Pancreas (tissue), 10 donors: ENCODE measurements at regions not wholly inside any gene's neighbourhood (a gene's known extent, or its start where the extent isn't known, plus 50 kb on each side); places are given as distances from the start of the nearest gene placed in this dataset.

Experiments
- ATAC-seq, 4 donors: fragments of 200-7000 bp; cut with Tn5 transposase; one replicate each; pipeline versions ENCODE4 v1.8.0 to v1.9.1; 2020; ENCODE audit warnings: mild to moderate bottlenecking in 4 of 4, moderate library complexity in 4 of 4
- DNase-seq, 6 donors: peaks; one replicate each; pipeline ENCODE4 v3.0.0-alpha.2; 2020
- FAIRE-seq: peaks from 2 replicates; lab custom pipeline; 2012; peaks lifted over from hg19 to GRCh38; lab: Jason Lieb, UNC
- H3K27ac ChIP-seq, 4 donors: fragments of 200-600 bp; sonication (generic); 1 replicate in 3 of 4; 2 replicates in 1 of 4; pipeline versions ENCODE4 v1.5.0 to v1.8.0; 2020
- H3K27me3 ChIP-seq, 4 donors: fragments of 200-600 bp; one replicate each; pipeline ENCODE4 v1.8.0; 2021
- H3K36me3 ChIP-seq, 3 donors: fragments of 200-600 bp; sonication (generic) in 1 of 3; one replicate each; pipeline versions ENCODE4 v1.5.0 to v1.8.0; 2020 to 2021
- H3K4me1 ChIP-seq, 3 donors: fragments of 200-600 bp; one replicate each; pipeline ENCODE4 v1.8.0; 2021
- H3K4me3 ChIP-seq, 4 donors: fragments of 200-600 bp; sonication (generic) in 2 of 4; one replicate each; pipeline versions ENCODE4 v1.5.0 to v1.8.0; 2020 to 2021
- H3K9me3 ChIP-seq, 4 donors: fragments of 200-600 bp; one replicate each; pipeline ENCODE4 v1.8.0; 2021
- WGBS, 2 donors: extraction: QIAGEN DNeasy Blood & Tissue Kit; methylation state at CpG; one replicate each; pipeline ENCODE4 v1.1.7; 2013; 5-methylcytosine and 5-hydroxymethylcytosine counted together
- intact Hi-C, 3 donors: fragments of 100-400 bp; cut with DNase I; formaldehyde crosslinking; loops; one replicate each; pipeline versions ENCODE4 v1.11.1 to v1.14.2; 2022
- TF ChIP-seq, protein P1 (sequence below), 4 donors: fragments of 200-600 bp; sonication (generic) in 3 of 4; IDR thresholded peaks; one replicate each; pipeline versions ENCODE4 v1.5.0 to v1.8.0; 2021; ENCODE audit warnings: antibody characterized with exemption in 4 of 4
- donor health status: healthy with polysubstance abuse.
- donor health status: DM: no; HTN: no; CAD: no; lungs with moderate emphysema.
- donor health status: DM: no; HTN: no; CAD: no.
- donor health status: control.
- donor health status: control.
- donor health status: Bipolar disorder and iron deficiency.
- donor health status: DM: yes; HTN: yes; CAD: no.
- donor health status: DM: no; HTN: no; CAD: no.
- donor health status: DM: no; HTN: no; CAD: no.
- donor health status: DM: yes; HTN: yes; CAD: no.

DNA sequence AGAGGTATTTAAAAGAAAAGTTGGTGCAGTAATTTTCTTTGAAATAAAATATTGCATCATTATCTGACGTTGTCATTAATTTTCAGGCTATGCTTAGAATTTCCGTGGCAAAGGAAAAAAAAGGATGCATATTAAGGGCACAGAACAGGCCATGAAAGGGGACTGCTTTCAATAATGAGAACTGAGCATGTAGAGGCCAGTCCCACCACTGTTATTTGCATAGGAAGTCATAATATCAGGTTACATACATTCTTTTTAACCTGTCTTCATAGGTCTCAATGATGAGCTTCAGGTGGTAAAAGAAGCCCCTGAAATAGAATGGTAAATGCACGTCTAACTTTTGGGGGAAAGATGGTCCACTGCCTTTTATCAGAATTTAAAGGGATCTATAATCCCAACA, 272.1 kb upstream of the ALCAM start:
- FAIRE-seq (no peak), DNase-seq (no peak)
- 50 to 68% methylated on average over 3 of the region's 3 CpGs for WGBS, 2 donors

DNA sequence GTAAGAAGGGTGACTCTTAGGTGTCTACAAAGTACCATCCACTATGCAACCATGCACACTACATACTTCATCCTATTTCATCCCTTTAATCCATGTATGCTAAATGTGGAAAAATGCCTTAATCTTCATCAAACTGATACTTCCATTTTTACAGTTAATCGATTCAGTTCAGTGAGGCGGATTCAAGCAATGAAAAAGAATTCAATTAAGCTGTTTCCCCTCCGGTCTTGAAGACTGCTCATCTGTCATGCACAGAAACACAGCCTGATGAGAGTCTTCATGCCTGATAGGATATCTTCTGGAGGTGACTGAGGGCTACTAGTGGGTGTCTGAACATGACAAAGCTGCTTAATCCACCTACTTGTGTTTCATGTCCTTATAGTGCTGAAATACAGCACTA, 270.6 kb upstream of the ALCAM start:
- no peaks in the 10 kb centered on the region for H3K27me3 ChIP-seq
- intact Hi-C loops: no loop called here
- FAIRE-seq (no peak), DNase-seq (no peak), ATAC-seq (no peak)
- H3K9me3 ChIP-seq: no peaks in the 10 kb centered on the region
- H3K36me3 ChIP-seq: no peaks in the 10 kb centered on the region
- H3K4me3 ChIP-seq: no peak overlapping the region
- no peak overlapping the region for H3K27ac ChIP-seq
- H3K4me1 ChIP-seq: no peaks in the 10 kb centered on the region
- TF ChIP-seq, protein P1, sequence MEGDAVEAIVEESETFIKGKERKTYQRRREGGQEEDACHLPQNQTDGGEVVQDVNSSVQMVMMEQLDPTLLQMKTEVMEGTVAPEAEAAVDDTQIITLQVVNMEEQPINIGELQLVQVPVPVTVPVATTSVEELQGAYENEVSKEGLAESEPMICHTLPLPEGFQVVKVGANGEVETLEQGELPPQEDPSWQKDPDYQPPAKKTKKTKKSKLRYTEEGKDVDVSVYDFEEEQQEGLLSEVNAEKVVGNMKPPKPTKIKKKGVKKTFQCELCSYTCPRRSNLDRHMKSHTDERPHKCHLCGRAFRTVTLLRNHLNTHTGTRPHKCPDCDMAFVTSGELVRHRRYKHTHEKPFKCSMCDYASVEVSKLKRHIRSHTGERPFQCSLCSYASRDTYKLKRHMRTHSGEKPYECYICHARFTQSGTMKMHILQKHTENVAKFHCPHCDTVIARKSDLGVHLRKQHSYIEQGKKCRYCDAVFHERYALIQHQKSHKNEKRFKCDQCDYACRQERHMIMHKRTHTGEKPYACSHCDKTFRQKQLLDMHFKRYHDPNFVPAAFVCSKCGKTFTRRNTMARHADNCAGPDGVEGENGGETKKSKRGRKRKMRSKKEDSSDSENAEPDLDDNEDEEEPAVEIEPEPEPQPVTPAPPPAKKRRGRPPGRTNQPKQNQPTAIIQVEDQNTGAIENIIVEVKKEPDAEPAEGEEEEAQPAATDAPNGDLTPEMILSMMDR (IDR thresholded peaks at IDR 0.05): no peak
- WGBS, 2 donors: 85 to 88% methylated on average over 3 of the region's 3 CpGs

More for the DNA sequence above, 272.1 kb upstream of the ALCAM start:
- H3K36me3 ChIP-seq: no peaks in the 10 kb centered on the region
- intact Hi-C loops: no loop called here
- TF ChIP-seq, protein P1 (IDR thresholded peaks at IDR 0.05): no peak
- no peak overlapping the region for H3K4me3 ChIP-seq
- H3K4me1 ChIP-seq: no peaks in the 10 kb centered on the region
- ATAC-seq: no peak
- no peak overlapping the region for H3K27ac ChIP-seq
- H3K27me3 ChIP-seq: no peaks in the 10 kb centered on the region
- H3K9me3 ChIP-seq: no peaks in the 10 kb centered on the region

DNA sequence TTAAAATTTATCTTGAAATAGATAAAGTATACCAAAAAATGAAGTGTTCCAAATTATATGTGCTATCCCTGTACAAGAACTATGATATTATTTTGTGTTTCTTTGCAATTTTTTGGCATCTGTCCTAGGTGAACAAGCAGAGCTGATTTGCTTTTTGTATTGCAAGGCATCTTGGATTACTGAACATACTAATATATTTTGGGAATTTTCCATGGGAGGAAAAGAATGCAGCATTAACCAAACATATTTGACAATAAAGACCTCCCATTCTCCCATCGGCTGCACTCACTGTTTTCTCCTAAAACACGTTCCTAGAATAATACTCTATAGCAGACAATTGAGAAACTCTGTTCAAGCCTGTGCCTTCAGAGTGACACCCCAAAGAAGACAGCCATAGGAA, 265.1 kb upstream of the ALCAM start:
- no peak for FAIRE-seq
- Histone ChIP-seq H3K36me3 (no peaks in the 10 kb centered on the region), H3K9me3 (no peaks in the 10 kb centered on the region), H3K27ac (no peak overlapping the region), H3K4me3 (no peak overlapping the region), H3K4me1 (no peaks in the 10 kb centered on the region), H3K27me3 (no peaks in the 10 kb centered on the region)
- intact Hi-C loops: no loop called here
- no peak for ATAC-seq
- DNase-seq: no peak
- TF ChIP-seq, protein P1 (IDR thresholded peaks at IDR 0.05): no peak
- WGBS, 2 donors: 81 to 85% methylated on average over 2 of the region's 2 CpGs

DNA sequence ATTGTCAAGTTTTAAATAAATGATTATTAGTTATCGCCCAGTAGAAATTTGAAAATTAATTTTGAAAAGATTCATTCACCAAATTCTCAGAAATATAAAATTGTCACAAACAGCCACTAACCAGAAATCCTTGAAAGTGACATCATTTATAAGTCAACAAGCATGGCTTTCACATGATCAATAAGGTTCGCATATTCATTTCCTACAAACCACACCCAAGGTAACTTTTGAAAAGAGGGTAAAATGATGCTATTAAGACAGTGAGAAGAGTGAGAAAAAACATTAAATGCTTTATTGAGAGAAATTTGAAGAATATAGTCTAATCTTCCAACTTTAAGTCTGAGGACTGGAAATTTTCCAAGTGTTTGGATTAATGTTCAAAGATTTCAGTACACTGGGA, 263.6 kb upstream of the ALCAM start:
- Histone ChIP-seq H3K36me3 (no peaks in the 10 kb centered on the region), H3K4me3 (no peak overlapping the region), H3K9me3 (no peaks in the 10 kb centered on the region), H3K27ac (no peak overlapping the region), H3K27me3 (no peaks in the 10 kb centered on the region), H3K4me1 (no peaks in the 10 kb centered on the region)
- FAIRE-seq (no peak), ATAC-seq (no peak), DNase-seq (no peak)
- 71 to 75% methylated on average over 2 of the region's 2 CpGs for WGBS, 2 donors
- TF ChIP-seq, protein P1 (IDR thresholded peaks at IDR 0.05): no peak
- intact Hi-C loops: no loop called here

- intact Hi-C loops: no loop called here
- FAIRE-seq (no peak), ATAC-seq (peak in 1 of 4 donors; percentile 48), DNase-seq (no peak)
- TF ChIP-seq, protein P1 (IDR thresholded peaks at IDR 0.05): no peak
- 5 to 6% methylated on average over 1 of the region's 1 CpG for WGBS, 2 donors
- Histone ChIP-seq H3K9me3 (no peaks in the 10 kb centered on the region), H3K36me3 (no peaks in the 10 kb centered on the region), H3K4me1 (no peaks in the 10 kb centered on the region), H3K27me3 (no peaks in the 10 kb centered on the region), H3K27ac (no peak overlapping the region), H3K4me3 (no peak overlapping the region)
Observed at GRCh38 chr3:105108823-105109222, 257.9 kb upstream of the ALCAM start.
